RCC 7860 (cell line): ENCODE measurements at regions not wholly inside any gene's neighbourhood (a gene's known extent, or its start where the extent isn't known, plus 50 kb on each side); places are given as distances from the start of the nearest gene placed in this dataset.
"Not testable (repeated sequence)": the region's sequence is repeated elsewhere in the genome, so short reads cannot be mapped to it uniquely, and the experiment has no call there.

Source experiments
- DNase-seq: peaks from one replicate; pipeline ENCODE4 v3.0.0-alpha.2; 2015; ENCODE audit warnings: low spot score
- FAIRE-seq: peaks from 2 replicates; lab custom pipeline; 2012; peaks lifted over from hg19 to GRCh38; lab: Jason Lieb, UNC

DNA sequence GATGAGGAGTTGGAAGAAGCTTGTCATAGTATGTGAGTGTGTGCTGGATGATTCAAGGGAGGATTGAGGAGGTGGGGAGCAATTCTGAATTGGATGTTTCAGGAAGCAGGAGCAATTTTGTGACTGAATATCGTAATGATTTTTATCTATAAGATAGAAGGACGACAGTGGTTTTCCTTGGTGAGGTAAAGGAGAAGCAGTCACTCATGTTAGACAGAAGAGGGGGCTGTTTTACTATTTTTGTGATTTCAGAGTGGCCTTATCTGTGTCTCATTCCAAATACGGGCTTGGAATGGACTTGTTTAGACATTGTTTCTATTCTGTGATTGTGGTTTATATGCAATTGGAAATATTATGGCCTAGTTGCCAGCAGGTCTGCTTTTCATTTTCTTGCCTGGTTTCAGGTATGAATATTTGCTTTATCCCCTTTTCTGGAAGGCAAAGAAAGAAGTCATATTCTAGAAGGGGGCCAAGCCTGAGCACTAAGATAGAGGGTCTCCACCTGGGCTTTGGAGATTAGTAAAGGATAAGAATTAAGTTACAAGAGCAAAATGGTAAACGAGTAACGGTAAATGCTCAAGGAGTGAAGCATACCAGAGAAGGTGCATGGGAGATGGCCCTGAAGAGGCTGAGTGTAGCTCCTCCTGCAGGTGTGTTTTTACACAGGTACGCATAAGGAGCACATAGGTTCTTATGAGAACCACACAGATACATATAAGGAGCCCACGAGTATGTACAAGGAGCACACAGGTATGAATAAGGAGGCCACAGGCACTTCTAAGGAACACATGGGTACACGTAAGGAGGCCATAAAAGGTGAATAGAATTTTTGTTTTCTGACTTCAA, 124.6 kb upstream of the KCNAB1 start:
- FAIRE-seq (peak; percentile 41), DNase-seq (peak; percentile 50)

DNA sequence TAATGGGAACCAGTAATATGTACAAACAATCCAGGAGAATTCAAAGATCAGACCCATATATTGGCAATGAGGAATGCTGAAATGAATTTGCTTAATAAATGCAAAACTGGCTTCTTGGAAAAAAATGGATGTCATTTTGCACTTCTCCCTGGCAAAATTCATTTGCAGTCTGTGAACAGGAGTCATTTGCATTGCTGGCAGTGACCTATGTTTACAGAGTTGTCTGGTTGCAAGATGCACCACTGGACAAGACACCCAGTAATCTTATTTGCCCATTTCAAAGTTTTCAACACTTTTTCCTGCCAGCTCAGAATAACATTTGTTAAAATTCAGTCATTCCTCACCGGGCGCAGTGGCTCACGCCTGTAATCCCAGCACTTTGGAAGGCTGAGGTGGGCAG, 123.5 kb upstream of the KCNAB1 start:
- FAIRE-seq (no peak), DNase-seq (no peak)

DNA sequence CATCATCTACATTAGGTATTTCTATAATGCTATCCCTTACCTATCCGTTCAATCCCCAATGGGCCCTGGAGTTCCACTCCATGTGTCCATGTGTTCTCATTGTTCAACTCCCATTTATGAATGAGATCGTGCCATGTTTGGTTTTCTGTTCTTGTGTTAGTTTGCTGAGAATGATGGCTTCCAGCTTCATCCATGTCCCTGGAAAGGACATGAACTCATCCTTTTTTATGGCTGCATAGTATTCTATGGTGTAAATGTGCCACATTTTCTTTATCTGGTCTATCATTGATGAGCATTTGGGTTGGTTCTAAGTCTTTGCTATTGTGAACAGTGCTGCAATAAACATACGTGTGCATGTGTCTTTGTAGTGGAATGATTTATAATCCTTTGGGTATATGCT, 122.2 kb upstream of the KCNAB1 start:
- FAIRE-seq, DNase-seq: not testable (repeated sequence)

DNA sequence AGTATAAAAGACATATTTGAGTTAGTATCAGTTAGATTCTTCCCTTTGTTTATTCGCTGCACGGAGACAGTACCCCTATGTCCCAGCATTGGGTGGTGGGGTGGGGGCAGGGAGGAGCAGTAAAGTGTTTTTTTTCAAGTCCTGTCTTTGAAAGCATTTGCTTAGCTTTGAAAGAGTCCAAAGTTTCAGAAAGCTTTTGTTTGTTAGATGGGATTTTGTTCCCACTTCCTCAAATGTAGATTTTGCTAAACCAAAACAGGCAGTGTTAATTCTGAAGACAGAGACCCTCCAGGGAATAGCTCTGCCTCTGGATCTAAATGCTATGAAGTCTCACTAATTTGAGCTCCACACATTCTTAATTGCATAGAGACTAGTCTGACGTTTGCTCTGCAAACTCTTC, 114.6 kb upstream of the KCNAB1 start:
- FAIRE-seq = no peak

DNA sequence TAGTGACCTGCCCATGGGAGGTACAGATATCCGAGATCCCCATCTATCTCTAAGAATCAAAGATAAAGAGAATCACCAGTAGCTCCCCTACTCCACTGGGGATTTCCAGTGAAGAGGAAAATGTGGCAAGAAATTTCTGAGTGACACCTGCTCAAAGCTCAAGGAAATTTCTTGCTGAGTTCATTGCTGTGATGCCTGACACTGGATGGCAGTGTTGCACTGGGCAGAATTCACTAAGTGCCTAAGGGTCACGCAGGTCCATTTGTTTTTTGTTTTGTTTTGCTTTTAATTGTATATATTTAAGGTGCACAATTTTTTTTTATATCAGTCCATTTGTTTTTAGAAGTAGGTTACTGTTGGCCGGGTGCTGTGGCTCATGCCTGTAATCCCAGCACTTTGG, 109.5 kb upstream of the KCNAB1 start:
- FAIRE-seq (no peak), DNase-seq (no peak)

More for the DNA sequence above, 114.6 kb upstream of the KCNAB1 start:
- no peak for DNase-seq

DNA sequence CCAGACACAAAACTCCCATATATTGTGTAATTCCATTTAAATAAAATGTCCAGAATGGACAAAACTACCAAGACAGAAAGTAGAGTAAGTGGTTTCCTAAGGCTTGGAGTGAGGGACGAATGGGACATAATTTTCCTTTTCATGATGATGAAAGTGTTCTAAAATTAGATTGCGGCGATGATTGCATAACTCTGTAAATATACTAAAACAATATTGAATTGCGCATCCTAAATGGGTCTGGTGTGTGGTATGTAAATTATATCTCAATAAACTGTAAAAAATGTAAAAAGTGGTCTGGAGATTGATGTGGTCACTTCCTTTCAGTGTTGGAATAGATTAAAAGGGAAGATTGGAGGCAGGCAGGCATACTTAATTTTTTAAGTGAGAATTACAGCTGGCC, 105.9 kb upstream of the KCNAB1 start:
- no peak for DNase-seq
- no peak for FAIRE-seq

DNA sequence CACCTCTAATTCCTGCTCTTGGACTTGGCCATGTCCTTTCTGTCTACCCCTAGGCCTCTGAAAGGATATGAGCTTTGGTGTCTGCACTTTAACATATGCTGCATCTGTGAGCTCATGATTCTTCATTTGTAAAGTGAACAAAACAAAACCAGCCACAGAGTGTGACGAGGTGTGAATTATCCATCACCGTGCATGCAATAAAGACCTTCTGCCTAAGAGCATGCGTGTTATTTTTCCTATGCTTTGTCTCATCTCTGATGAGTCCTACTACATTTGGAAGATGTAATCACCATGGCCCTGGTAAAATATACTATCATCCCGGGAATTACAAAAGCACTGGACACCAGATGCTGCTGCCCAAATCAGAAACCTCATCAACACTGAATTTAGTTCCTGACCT, 103.5 kb upstream of the KCNAB1 start:
- no peak for DNase-seq
- no peak for FAIRE-seq

DNA sequence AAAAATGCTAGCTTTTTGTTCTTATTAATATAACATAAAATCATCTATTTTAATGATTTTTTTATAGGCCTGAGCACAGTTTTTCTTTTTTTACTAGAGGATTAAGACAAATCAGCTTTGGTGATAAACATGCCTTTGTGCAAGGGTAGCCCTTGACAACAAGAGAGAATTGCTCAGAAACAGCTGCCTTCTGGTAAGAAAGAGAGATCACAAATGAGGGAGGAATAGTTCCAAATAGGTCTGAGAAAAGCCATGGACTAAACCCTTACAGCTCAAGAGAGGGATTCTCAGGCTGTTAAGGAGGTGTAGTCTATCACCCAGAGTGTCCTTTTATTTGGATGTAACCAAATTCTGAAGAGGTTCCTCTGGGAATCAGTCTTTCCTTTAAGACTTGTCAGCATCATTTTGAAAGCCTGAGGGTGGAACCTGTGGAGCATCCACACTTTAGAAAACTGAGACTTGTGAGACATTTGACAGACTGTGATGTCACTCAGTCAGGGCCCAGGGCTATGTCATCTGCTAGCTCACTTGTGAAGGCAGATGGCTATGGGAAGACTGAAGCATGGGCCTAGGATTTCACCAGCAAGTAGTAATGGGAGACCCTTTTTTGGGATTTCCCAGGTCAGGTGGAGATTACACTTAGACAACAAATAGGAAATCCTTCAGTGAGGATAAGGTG, 102.9 kb upstream of the KCNAB1 start:
- FAIRE-seq = no peak
- DNase-seq = no peak

DNA sequence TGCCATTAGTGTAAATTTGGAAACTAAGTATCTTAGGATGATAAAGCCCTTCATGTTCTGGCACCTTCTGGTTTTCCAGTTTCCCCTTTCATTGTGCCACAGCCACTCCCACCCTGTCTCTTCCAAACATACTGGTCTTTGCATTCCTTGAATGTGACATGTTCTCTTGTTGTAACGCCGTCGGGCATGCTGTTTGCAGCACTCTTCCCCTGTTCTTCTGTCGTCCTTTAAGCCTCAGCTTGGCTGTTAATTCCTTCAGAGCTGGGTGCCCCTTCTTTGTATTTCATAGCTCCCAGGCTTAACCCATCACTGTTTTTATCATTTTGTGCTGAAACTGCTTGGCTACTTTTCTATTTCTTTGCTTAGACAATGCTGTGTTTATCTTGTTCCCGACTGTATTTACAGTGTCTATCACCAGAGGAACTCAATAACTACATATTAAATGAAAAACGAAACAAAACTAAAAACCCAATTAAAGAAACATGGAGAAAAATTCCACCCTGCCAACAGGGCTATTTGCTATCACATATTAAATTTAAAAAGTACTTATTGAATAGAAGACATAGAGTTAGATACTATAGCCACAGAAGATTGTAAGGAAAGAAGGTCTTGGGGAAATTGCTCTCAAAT, 95.4 kb upstream of the KCNAB1 start:
- DNase-seq (no peak), FAIRE-seq (no peak)

DNA sequence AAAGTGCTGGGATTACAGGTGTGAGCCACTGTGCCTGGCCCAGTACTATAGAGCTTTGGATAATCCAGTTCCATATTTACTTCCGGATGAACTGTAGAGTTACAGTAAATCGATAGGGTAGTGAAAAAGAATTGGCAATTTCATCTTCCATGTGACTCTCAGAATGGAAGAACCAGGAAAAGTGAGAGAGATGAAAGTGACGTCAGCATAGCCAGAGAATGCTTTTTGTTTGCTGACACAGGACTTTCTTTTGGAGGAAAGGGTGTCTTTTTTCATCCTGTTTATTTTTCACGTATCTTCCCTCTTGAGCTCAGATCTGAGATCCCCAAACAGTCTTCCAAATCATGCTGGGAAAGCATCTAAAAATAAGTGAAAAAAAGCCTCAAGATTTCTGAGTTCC, 91.2 kb upstream of the KCNAB1 start:
- DNase-seq (no peak), FAIRE-seq (no peak)

DNA sequence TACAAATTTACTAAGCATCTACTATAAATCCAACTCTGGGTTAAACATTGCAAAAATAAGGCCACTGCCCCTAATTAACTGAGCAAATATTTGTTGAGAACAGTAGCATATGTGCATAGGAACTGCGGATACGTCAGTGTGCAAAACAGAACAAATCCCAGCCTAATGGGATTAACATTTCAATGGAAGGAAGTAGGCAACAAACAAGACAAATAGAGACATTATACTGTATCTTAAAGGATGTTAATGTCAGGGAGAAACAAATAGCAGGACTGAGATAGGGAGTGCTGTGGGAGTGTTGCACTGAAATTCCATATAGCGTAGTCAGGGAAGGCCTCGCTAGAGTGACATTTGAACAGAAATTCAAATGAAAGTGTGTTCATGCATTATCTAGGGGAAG, 89.7 kb upstream of the KCNAB1 start:
- FAIRE-seq (no peak), DNase-seq (no peak)

DNA sequence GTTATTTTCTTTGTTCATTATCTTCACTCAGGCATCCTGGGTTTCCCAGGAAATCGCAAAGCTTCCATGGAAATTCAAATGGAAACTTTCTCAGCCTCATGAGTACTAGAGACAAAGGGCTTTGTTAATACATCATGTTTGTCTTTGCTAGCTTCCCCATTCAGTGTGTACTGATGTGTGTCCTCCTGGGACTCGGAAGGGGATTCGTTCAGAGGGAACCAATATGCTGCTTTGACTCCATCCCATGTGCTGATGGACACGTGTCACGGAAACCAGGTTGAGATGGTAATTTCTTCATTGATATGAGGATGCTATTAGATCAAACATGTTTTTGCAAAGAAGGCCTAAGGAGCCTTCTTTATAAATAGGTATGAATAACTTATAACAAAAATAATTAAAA, 87.0 kb upstream of the KCNAB1 start:
- FAIRE-seq = no peak
- no peak for DNase-seq

DNA sequence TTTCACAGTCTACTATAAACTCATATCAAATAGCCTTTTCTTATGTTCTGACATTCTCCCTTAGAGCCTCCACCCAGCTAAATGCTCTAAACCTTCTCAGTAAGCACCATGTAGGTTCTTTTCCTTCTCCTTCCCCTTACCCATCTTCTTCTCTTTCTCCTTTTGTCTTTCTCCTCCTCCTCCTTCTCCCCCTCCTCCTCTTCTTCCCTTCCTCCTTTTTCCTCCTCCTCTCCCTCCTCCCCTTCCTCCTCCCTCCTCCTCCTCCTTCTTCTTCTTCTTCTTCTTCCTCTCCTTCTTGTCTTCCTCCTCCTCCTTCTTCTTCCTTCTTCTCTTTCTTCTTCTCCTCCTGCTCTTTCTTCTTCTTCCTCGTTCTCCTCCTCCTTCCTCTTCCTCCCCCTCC, 85.2 kb upstream of the KCNAB1 start:
- no peak for DNase-seq
- no peak for FAIRE-seq

DNA sequence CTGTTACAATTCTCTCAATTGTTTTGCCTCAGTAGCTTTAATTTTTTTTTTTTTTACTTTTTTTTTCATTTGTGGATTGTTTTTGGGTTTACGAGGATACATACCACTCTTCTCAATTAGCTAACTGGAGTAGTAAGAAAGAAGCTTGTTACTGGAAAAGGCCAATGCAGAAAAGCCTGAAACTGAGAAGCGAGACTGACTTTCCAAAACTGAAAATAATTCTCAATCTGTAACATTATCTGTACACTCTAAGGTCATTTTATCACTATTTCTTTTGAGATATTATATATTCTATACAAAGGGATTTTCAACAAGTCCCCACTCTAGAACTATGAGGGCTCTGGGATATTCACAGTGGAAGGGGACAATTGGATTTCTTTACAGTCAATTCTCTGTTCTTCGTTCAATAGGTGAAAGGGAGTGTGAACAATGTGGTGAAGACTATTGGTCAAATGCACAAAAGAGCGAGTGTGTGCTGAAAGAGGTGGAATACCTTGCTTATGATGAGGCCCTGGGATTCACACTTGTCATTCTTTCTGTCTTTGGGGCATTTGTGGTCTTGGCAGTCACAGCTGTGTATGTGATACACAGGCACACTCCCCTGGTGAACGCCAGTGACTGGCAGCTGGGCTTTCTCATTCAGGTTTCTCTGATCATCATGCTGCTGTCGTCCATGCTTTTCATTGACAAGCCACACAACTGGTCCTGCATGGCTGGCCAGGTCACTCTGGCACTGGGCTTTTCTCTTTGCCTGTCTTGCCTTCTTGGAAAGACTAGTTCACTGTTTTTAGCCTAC, 83.9 kb upstream of the KCNAB1 start:
- FAIRE-seq (no peak), DNase-seq (no peak)

DNA sequence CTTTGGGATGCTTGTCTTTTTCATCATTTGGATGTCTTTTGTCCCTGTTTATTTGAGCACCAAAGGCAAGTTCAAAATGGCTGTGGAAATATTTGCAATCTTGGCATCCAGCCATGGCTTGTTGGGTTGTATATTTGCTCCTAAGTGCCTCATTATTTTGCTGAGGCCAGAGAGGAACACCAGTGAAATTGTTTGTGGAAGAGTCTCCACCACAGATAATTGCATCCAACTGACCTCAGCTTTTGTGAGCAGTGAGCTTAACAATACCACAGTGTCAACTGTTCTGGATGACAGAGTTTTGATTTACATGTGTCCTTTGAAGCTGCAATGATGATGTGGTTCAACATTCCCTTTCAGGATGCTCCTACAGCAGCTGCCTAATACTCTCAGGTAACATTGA, 83.0 kb upstream of the KCNAB1 start:
- FAIRE-seq = no peak
- no peak for DNase-seq

DNA sequence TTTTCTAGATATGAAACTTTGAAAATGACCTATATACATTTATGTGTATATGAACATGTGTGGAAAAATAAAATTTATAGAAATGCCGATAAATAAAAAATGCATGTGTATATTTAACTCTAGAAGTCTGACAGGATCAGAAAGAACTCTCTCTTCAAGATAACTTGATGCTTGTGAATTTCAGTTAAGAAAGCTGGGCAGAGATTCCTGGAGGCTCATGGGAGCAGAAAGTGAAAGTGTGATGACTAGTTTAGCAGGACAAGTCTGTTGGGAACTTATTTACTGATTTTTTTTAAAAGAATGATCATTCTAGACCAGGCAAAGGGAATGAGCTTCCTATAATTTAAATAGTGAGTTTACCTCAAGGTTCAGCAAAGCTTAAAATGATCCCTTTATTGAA, 81.5 kb upstream of the KCNAB1 start:
- no peak for FAIRE-seq

DNA sequence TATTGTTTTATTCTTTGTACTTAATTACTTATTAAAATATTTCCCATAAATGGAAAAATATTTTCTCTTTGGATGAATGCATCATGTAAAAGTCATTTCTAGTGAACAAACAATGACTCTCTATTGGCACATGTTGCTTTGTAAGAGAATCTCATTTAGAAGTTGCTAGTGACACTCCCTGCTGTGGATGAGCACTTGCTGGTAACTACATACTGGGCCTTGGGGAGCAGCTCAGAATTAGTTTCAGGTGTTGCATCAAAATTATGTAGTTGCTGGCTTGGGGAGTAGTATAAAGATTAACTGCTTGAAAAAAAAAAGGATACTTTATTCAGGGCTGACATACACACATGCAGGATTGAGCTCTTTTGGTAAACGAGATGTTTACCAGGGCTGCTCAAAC, 80.3 kb upstream of the KCNAB1 start:
- no peak for FAIRE-seq

More for the DNA sequence above, 81.5 kb upstream of the KCNAB1 start:
- no peak for DNase-seq

DNA sequence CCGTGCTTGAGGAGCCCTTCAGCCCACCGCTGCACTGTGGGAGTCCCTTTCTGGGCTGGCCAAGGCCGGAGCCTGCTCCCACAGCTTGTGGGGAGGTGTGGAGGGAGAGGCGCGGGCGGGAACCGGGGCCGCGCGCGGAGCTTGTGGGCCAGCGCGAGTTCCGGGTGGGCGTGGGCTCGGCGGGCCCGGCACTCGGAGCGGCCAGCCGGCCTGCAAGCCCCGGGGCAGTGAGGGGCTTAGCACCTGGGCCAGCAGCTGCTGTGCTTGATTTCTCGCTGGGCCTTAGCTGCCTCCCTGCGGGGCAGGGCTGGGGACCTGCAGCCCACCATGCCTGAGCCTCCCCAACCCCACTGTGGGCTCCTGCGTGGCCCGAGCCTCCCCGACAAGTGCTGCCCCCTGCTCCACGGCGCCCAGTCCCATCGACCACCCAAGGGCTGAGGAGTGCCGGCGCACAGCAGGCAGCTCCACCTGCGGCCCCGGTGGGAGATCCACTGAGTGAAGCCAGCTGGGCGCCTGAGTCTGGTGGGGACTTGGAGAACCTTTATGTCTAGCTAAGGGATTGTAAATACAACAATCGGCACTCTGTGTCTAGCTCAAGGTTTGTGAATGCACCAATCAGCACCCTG, 79.0 kb upstream of the KCNAB1 start:
- not testable (repeated sequence) for FAIRE-seq

More for the DNA sequence above, 80.3 kb upstream of the KCNAB1 start:
- DNase-seq = no peak

DNA sequence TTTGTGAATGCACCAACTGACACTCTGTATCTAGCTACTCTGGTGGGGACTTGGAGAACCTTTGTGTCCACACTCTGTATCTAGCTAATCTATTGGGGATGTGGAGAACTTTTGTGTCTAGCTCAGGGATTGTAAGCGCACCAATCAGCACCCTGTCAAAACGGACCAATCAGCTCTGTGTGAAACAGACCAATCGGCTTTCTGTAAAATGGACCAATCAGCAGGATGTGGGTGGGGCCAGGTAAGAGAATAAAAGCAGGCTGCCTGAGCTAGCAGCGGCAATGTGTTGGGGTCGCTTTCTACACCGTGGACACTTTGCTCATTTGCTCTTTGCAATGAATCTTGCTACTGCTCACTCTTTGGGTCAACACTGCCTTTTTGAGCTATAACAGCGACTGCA, 78.5 kb upstream of the KCNAB1 start:
- not testable (repeated sequence) for DNase-seq, FAIRE-seq

More for the DNA sequence above, 79.0 kb upstream of the KCNAB1 start:
- not testable (repeated sequence) for DNase-seq

DNA sequence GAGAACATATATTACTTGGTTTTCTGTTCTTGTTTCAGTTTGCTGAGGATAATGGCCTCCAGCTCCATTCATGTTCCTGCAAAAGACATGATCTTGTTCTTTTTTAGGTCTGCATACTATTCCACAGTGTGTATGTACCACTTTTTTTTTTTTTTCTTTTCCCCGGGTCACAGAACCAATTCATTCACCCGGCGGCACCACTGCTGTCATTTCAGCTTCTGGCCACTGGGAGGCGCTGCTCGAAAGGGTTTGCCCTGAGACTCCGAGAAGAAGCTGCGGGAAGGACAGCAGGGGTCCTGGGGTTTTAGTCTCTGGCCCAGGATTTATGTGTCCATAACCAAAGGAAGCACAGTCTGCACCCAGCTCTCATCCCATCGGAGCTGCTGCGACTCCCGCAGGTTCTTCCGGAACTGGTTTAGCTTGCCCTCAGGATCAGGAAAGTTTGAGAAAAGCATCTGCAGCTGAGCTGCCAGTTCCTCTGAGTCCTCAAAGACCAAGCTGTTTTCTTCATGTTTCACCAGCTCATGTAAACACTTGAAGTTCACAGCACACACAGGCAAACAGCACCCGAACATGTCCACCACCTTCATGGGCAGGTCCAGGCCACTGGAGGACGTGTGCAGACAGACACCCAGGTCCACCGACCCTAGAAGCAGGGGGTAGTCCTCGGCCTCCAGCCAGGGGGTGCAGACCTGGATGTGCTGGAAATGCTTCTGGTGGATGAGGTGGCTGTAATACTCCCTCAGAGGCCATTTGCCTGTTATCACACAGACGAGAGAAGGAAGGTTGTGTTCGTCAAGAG, 76.3 kb upstream of the KCNAB1 start:
- FAIRE-seq, DNase-seq: not testable (repeated sequence)
